ENCODE measurements at regions not wholly inside any gene's neighbourhood (a gene's known extent, or its start where the extent isn't known, plus 50 kb on each side); places are given as distances from the start of the nearest gene placed in this dataset.

DNA sequence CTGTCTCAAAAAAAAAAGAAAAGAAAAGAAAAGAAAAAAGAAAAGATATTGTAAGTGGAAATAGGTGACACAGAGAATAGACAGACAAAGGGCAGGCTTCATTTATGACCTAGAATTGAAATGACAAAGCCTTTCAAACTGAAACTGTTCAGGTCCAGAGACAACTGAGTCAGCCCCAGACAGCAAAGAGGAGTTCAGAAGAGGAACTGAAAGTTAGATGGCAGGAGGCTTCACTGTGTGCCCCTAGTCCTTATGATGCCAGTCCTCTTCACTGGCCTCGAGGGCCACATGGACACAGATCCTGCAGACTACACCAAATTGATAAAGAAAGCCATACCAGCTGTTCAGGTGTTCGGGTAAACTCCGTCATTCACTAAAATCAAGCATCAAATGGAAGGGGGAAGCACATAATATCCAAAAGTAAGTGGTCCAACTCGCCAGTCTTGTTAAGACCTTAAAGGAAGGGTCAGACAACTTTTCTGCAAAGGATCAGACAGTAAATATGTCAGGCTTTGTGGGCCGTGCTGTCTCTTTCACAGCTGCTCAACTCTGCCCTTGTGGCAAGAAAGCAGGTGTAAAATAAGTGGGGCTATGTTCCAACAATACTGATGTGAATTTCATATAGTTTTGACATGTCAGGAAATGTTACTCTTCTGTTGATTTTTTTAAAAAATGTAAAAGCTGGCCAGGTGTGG, 231.9 kb upstream of the MGAT5 start:
- no peak overlapping the region for H4K8ac ChIP-seq (ENCODE audit: extremely low read depth, insufficient read depth, low read length)
- H3K14ac ChIP-seq (ENCODE audit: insufficient read length), result no peak overlapping the region
- H3K27ac ChIP-seq (ENCODE audit: low read depth, low read length), result no peak overlapping the region
- no peak overlapping the region for H2BK20ac ChIP-seq (ENCODE audit: low read length)
- WGBS, 2 experiments (ENCODE audit: extremely low coverage in 1 of 2, insufficient coverage in 1 of 2, insufficient read length in 1 of 2, insufficient replicate concordance in 2 of 2, low coverage in 1 of 2, low lambda C conversion rate in 2 of 2, missing lambda C conversion rate in 1 of 2), result 85% methylated on average over 5 of the region's 5 CpGs; no CpG with 5 or more reads in 1 of the 2 experiments
- H2BK120ac ChIP-seq (replicated peaks; ENCODE audit: low read depth, low read length), result no peak overlapping the region
- H2BK15ac ChIP-seq (ENCODE audit: low read length), result no peak overlapping the region
- no peak overlapping the region for H3K23ac ChIP-seq (ENCODE audit: insufficient read length)
- H3K23me2 ChIP-seq (ENCODE audit: low read depth, low read length), result no peaks in the 10 kb centered on the region
- CTCF ChIA-PET (ENCODE audit: partially characterized antibody), result interaction anchor here (1.2 kb wide), 1 partner anchor 8 kb away, joined by 3 read pairs; no protein-coding TSS in a partner anchor
- DNase-seq (ENCODE audit: low read depth in 1 of 2, low spot score in 2 of 2) (no peak), FAIRE-seq (no peak)
- H2AK5ac ChIP-seq (ENCODE audit: low read depth, low read length), result no peak overlapping the region
- H2BK12ac ChIP-seq (ENCODE audit: low read depth, low read length), result no peak overlapping the region
- no peaks in the 10 kb centered on the region for H3K79me1 ChIP-seq (ENCODE audit: low read depth, low read length)
- no peak overlapping the region for H3K18ac ChIP-seq (ENCODE audit: extremely low read depth, low read length)
- H3K4ac ChIP-seq (replicated peaks; ENCODE audit: insufficient read length, low read depth, low read length), result no peak overlapping the region
- no peaks in the 10 kb centered on the region for H3K36me3 ChIP-seq (ENCODE audit: control insufficient read depth in 2 of 4, insufficient read depth in 4 of 4, low read length in 3 of 4)
- H4K20me1 ChIP-seq (replicated peaks in 1 of 2; ENCODE audit: control insufficient read depth in 1 of 2, insufficient read depth in 2 of 2, low read length in 2 of 2), result no peaks in the 10 kb centered on the region
- H4K5ac ChIP-seq (ENCODE audit: insufficient read length, low read depth, low read length), result no peak overlapping the region
- no peak overlapping the region for H3K4me2 ChIP-seq (ENCODE audit: insufficient read depth in 1 of 2, low read depth in 2 of 2, low read length in 2 of 2)
- H3K9ac ChIP-seq (replicated peaks in 1 of 4; ENCODE audit: extremely low read depth in 1 of 4, low read depth in 3 of 4, low read length in 3 of 4), result no peak overlapping the region
- H3K9me3 ChIP-seq (ENCODE audit: insufficient read depth in 2 of 2, low read depth in 1 of 2, low read length in 1 of 2), result no peaks in the 10 kb centered on the region
- no peak overlapping the region for H4K91ac ChIP-seq (replicated peaks; ENCODE audit: insufficient read length, low read length)
- no peak overlapping the region for H3K56ac ChIP-seq (replicated peaks; ENCODE audit: insufficient read length, low read depth, low read length)
- POLR2A ChIA-PET (ENCODE audit: partially characterized antibody), result no interaction called here
- H3K27me3 ChIP-seq (replicated peaks in 1 of 4; ENCODE audit: control insufficient read depth in 3 of 4, extremely low read depth in 1 of 4, insufficient read depth in 3 of 4, low read length in 3 of 4), result no peaks in the 10 kb centered on the region
- no peak overlapping the region for H3K4me3 ChIP-seq (ENCODE audit: extremely low read depth in 1 of 4, insufficient read depth in 2 of 4, low read depth in 3 of 4, low read length in 4 of 4)
- no peak overlapping the region for H2AFZ ChIP-seq (ENCODE audit: low read length)
- no peak overlapping the region for H2BK5ac ChIP-seq (ENCODE audit: low read depth, low read length)
- no peaks in the 10 kb centered on the region for H3K79me2 ChIP-seq (ENCODE audit: control insufficient read depth in 1 of 2, insufficient read depth in 2 of 2, low read length in 2 of 2)
- H3K4me1 ChIP-seq (replicated peaks in 1 of 4; ENCODE audit: control insufficient read depth in 3 of 4, insufficient read depth in 4 of 4, low read length in 3 of 4), result peaks cover 0 to 8% (median 5%) of the 10 kb centered on the region in 4 experiments; a peak in 4 of 7 replicates
- TF ChIP-seq EGR1 (IDR thresholded peaks at IDR 0.05; ENCODE audit: borderline replicate concordance, low read depth, low read length), result no peak
- no peak for TF ChIP-seq BCL11A (IDR thresholded peaks at IDR 0.05; ENCODE audit: low read depth in 2 of 2, low read length in 2 of 2)
- TF ChIP-seq HDAC6 (IDR thresholded peaks at IDR 0.05; ENCODE audit: low read depth, low read length), result no peak
- TF ChIP-seq SIRT6 (IDR thresholded peaks at IDR 0.05; ENCODE audit: low read length), result no peak
- no peak for TF ChIP-seq POLR2AphosphoS5 (IDR thresholded peaks at IDR 0.05; ENCODE audit: low read depth, low read length)
- no peak for TF ChIP-seq ATF3 (IDR thresholded peaks at IDR 0.05; ENCODE audit: insufficient read depth, low read depth, low read length)
- no peak for TF ChIP-seq MAFK (IDR thresholded peaks at IDR 0.05; ENCODE audit: low read depth, low read length)
- TF ChIP-seq SRF (IDR thresholded peaks at IDR 0.05; ENCODE audit: low read depth, low read length), result no peak
- TF ChIP-seq PHF8 (conservative IDR thresholded peaks at IDR 0.05; ENCODE audit: low read depth, low read length), result no peak
- no peak for TF ChIP-seq KDM1A (IDR thresholded peaks at IDR 0.05; ENCODE audit: borderline replicate concordance, low read length)
- no peak for TF ChIP-seq EZH2 (IDR thresholded peaks at IDR 0.05; ENCODE audit: low read depth, low read length, severe bottlenecking)
- TF ChIP-seq NANOG (IDR thresholded peaks at IDR 0.05; ENCODE audit: insufficient read depth, low read depth, low read length, poor library complexity, severe bottlenecking), result no peak
- TF ChIP-seq KDM4A (IDR thresholded peaks at IDR 0.05; ENCODE audit: low read depth, low read length, severe bottlenecking), result no peak

Data from H1 (cell line).